Psoas muscle (tissue), 7 donors: ENCODE measurements at regions not wholly inside any gene's neighbourhood (a gene's known extent, or its start where the extent isn't known, plus 50 kb on each side); places are given as distances from the start of the nearest gene placed in this dataset.

Experiments used
- ATAC-seq, 4 donors: fragments of 200-7000 bp; cut with Tn5 transposase; one replicate each; pipeline ENCODE4 v1.9.1; 2020; ENCODE audit warnings: moderate library complexity in 3 of 4, mild to moderate bottlenecking in 2 of 4
- DNase-seq, 2 donors: peaks; one replicate each; pipeline ENCODE4 v3.0.0-alpha.2; 2020
- H3K27ac ChIP-seq: fragments of 200-600 bp; one replicate; pipeline ENCODE4 v1.8.0; 2022
- H3K27me3 ChIP-seq, 3 donors: fragments of 200-600 bp in 1 of 3; one replicate each; pipeline versions ENCODE4 v1.6.1 to v1.8.0; 2013 to 2022; ENCODE audit warnings: low read length in 2 of 3, mild to moderate bottlenecking in 2 of 3, moderate library complexity in 1 of 3; ENCODE audit not compliant: insufficient read depth in 3 of 3
- H3K36me3 ChIP-seq, 2 donors: fragments of 200-600 bp in 1 of 2; one replicate each; pipeline versions ENCODE4 v1.6.1 to v1.8.0; 2013 to 2022; ENCODE audit warnings: low read depth in 1 of 2, mild to moderate bottlenecking in 1 of 2, moderate library complexity in 1 of 2; ENCODE audit not compliant: insufficient read depth in 1 of 2
- H3K4me1 ChIP-seq: fragments of 200-600 bp; one replicate; pipeline ENCODE4 v1.8.0; 2022
- H3K4me3 ChIP-seq: fragments of 200-600 bp; one replicate; pipeline ENCODE4 v1.8.0; 2022; ENCODE audit warnings: mild to moderate bottlenecking
- H3K9me3 ChIP-seq: fragments of 200-600 bp; one replicate; pipeline ENCODE4 v1.8.0; 2022
- WGBS, 3 donors: extraction: QIAGEN DNeasy Blood & Tissue Kit; methylation state at CpG; one replicate each; pipeline versions ENCODE4 v1.1.6 to v1.1.7; 2013; 5-methylcytosine and 5-hydroxymethylcytosine counted together
- intact Hi-C, 2 donors: fragments of 100-400 bp; cut with DNase I; formaldehyde crosslinking; loops; one replicate each; pipeline versions ENCODE4 v1.11.0 to v1.14.2; 2022
- TF ChIP-seq, protein P1 (sequence below): fragments of 200-600 bp; IDR thresholded peaks from one replicate; pipeline ENCODE4 v1.8.0; 2022; ENCODE audit warnings: antibody characterized with exemption
- donor health status: healthy with polysubstance abuse.
- donor health status: DM: no; HTN: no; CAD: no; lungs with moderate emphysema.
- donor health status: Bipolar disorder and iron deficiency.
- donor health status: healthy.
- donor health status: DM: yes; HTN: yes; CAD: no.
- donor health status: DM: no; HTN: no; CAD: no.
- donor health status: DM: yes; HTN: yes; CAD: no.

DNA sequence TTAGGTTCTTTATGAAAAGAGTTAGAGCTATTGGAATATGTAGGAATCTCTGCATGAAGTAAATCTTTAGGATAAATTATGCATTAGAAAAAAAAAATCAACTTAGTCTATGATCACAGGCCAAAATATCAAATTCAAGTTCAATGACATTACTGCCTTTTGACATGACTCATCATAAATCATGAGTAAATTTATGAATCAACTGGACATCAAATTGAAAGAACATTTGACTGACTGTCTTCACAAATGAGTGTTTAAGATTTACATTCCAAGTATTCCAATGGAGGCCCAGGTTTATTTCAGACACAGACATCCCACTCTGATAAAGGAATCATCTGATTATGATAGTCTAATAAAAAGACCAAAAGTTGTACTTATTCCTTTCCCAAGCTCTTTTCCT, 192.8 kb upstream of the TTC14 start:
- TF ChIP-seq, protein P1, sequence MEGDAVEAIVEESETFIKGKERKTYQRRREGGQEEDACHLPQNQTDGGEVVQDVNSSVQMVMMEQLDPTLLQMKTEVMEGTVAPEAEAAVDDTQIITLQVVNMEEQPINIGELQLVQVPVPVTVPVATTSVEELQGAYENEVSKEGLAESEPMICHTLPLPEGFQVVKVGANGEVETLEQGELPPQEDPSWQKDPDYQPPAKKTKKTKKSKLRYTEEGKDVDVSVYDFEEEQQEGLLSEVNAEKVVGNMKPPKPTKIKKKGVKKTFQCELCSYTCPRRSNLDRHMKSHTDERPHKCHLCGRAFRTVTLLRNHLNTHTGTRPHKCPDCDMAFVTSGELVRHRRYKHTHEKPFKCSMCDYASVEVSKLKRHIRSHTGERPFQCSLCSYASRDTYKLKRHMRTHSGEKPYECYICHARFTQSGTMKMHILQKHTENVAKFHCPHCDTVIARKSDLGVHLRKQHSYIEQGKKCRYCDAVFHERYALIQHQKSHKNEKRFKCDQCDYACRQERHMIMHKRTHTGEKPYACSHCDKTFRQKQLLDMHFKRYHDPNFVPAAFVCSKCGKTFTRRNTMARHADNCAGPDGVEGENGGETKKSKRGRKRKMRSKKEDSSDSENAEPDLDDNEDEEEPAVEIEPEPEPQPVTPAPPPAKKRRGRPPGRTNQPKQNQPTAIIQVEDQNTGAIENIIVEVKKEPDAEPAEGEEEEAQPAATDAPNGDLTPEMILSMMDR: no peak
- no peaks in the 10 kb centered on the region for H3K9me3 ChIP-seq
- H3K36me3 ChIP-seq: no peaks in the 10 kb centered on the region
- intact Hi-C loops: no loop called here
- ATAC-seq (no peak), DNase-seq (no peak)
- no peaks in the 10 kb centered on the region for H3K27me3 ChIP-seq
- no peak overlapping the region for H3K4me3 ChIP-seq
- no peaks in the 10 kb centered on the region for H3K4me1 ChIP-seq
- H3K27ac ChIP-seq: no peak overlapping the region

DNA sequence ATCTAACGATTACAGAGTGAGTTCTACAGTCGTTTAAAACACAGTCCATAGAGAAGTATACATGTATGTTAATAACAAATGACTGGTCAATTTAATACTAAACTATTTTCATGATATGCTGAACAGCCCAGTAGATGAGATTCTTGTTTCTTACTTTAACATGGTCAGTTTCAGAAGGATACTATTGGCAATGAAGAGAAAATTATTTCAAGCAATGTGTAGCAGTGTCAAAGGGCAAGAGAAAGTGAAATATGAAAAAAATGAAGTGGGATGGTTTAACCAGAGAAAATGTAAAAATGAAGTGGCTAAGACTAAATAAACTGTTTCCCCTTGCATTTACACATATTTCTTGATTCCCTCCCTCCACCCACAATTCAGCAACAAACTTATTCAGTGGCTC, 192.1 kb upstream of the TTC14 start:
- Histone ChIP-seq H3K4me3 (no peak overlapping the region), H3K27ac (no peak overlapping the region), H3K27me3 (no peaks in the 10 kb centered on the region), H3K9me3 (no peaks in the 10 kb centered on the region), H3K4me1 (no peaks in the 10 kb centered on the region), H3K36me3 (no peaks in the 10 kb centered on the region)
- TF ChIP-seq, protein P1: no peak
- intact Hi-C loops: no loop called here
- ATAC-seq (no peak), DNase-seq (no peak)
- 65 to 77% (median 70%) methylated on average over 2 of the region's 2 CpGs for WGBS, 3 donors

DNA sequence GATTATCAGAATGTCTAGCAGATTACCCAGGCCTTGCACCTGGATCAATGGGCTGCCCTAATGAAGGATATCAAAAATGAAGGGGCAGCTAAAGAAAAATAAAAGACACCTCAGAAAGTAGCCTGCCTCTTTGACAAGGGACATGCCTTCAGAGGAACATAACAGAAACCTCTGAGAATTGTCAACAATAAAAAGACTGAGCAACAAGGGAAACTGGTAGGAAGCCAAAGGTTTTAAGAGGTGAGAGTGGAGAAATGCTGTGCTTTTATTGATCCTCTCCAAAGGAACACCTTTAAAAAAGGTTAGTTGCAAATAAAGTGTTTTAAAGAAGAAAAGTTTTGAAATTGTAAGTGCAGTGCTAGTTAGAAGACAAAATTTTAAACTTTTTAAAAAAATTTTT, 187.8 kb upstream of the TTC14 start:
- Histone ChIP-seq H3K4me1 (no peaks in the 10 kb centered on the region), H3K4me3 (no peak overlapping the region), H3K36me3 (no peaks in the 10 kb centered on the region), H3K9me3 (no peaks in the 10 kb centered on the region), H3K27ac (no peak overlapping the region), H3K27me3 (no peaks in the 10 kb centered on the region)
- no peak for DNase-seq
- TF ChIP-seq, protein P1: no peak
- intact Hi-C loops: no loop called here
- ATAC-seq: no peak

DNA sequence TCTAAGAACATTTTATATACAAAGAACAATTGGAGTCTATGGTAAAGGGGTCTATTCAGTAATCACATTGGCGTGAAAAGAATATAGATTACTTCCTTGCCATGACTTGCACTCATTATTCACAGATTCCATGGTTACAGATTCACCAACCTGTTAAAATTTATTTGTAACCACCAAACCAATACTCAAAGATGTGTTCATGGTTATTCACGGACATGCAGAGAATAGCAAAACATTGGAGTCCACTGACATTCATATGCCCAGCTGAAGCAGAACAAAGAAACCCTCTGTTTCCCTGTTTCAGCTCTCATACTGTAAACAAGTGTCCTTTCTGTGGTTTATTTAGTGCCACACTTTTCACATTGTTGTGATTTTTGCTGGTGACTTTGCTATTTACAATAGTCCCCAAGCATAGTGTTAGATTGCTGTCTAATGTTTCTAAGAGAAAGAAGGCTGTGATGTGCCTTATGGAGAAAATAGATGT, 185.8 kb upstream of the TTC14 start:
- ATAC-seq (no peak), DNase-seq (no peak)
- H3K4me1 ChIP-seq: no peaks in the 10 kb centered on the region
- H3K27ac ChIP-seq: no peak overlapping the region
- no peaks in the 10 kb centered on the region for H3K27me3 ChIP-seq
- TF ChIP-seq, protein P1: no peak
- intact Hi-C loops: no loop called here
- no peak overlapping the region for H3K4me3 ChIP-seq
- H3K9me3 ChIP-seq: no peaks in the 10 kb centered on the region
- no peaks in the 10 kb centered on the region for H3K36me3 ChIP-seq
- WGBS, 3 donors: 47 to 56% (median 54%) methylated on average over 2 of the region's 2 CpGs

DNA sequence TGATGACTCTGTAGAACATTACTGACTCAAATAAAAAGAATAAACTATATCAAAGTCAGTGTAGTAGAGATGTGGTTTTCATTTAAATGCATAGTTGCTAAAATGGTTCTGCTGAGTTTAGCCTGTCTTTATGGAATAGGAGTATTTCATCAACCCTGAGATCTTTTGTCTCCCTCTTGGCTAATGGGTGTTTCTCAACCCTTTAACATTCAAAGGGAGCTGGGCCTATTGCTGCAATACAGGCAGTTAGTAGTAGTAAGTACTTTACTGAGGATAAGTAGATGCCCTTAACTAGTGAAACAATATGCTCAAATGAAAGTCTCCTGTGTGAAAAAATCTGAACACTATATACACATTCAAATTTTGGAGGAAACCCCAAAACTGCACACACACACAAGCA, 184.7 kb upstream of the TTC14 start:
- DNase-seq (no peak), ATAC-seq (no peak)
- H3K4me3 ChIP-seq: no peak overlapping the region
- H3K9me3 ChIP-seq: no peaks in the 10 kb centered on the region
- H3K4me1 ChIP-seq: no peaks in the 10 kb centered on the region
- intact Hi-C loops: no loop called here
- H3K27ac ChIP-seq: no peak overlapping the region
- TF ChIP-seq, protein P1: no peak
- H3K36me3 ChIP-seq: no peaks in the 10 kb centered on the region
- no peaks in the 10 kb centered on the region for H3K27me3 ChIP-seq
